GM12878 (cell line): ENCODE measurements at regions not wholly inside any gene's neighbourhood (a gene's known extent, or its start where the extent isn't known, plus 50 kb on each side); places are given as distances from the start of the nearest gene placed in this dataset.

Source experiments
- BRCA1 ChIP-seq: IDR thresholded peaks from 2 replicates; pipeline ENCODE4 v1.6.1; 2011; ENCODE audit warnings: low read depth, low read length, improper control_type of control experiment
- CHD1 ChIP-seq: IDR thresholded peaks from 2 replicates; pipeline ENCODE4 v1.6.1; 2012; ENCODE audit warnings: low read depth, low read length, improper control_type of control experiment
- CTCF ChIP-seq, 3 experiments: IDR thresholded peaks in 2 of 3; conservative IDR thresholded peaks in 1 of 3; 2 replicates each; pipeline ENCODE4 v1.5.1; 2011; ENCODE audit warnings: low read depth in 3 of 3, low read length in 3 of 3, mild to moderate bottlenecking in 3 of 3, control low read depth in 2 of 3, moderate library complexity in 2 of 3, inconsistent platforms in 1 of 3, mixed read lengths in 1 of 3; ENCODE audit not compliant: control insufficient read depth in 2 of 3, insufficient read depth in 1 of 3; ENCODE audit errors: extremely low read depth in 1 of 3
- EP300 ChIP-seq, 2 experiments: fragments of 150-350 bp in 1 of 2; IDR thresholded peaks; 2 replicates each; pipeline ENCODE4 v1.6.1; 2011 to 2012; ENCODE audit warnings: low read depth in 2 of 2, low read length in 2 of 2, borderline replicate concordance in 1 of 2, improper control_type of control experiment in 1 of 2, inconsistent platforms in 1 of 2; ENCODE audit not compliant: control insufficient read depth in 1 of 2
- JUND ChIP-seq: IDR thresholded peaks from 2 replicates; pipeline ENCODE4 v1.6.1; 2012; ENCODE audit warnings: low read depth, mild to moderate bottlenecking, low read length, improper control_type of control experiment, moderate library complexity
- MTA3 ChIP-seq: IDR thresholded peaks from 2 replicates; pipeline ENCODE4 v1.6.1; 2012; ENCODE audit warnings: low read length, inconsistent platforms, borderline replicate concordance

- TF ChIP-seq CTCF (IDR thresholded peaks at IDR 0.05 in 2 of 3, conservative IDR thresholded peaks at IDR 0.05 in 1 of 3; ENCODE audit: control insufficient read depth in 2 of 3, extremely low read depth in 1 of 3, insufficient read depth in 1 of 3, low read depth in 3 of 3, low read length in 3 of 3), result no peak
- no peak for TF ChIP-seq BRCA1
- TF ChIP-seq MTA3, result no peak
- no peak for TF ChIP-seq EP300 (IDR thresholded peaks at IDR 0.05; ENCODE audit: borderline replicate concordance in 1 of 2, control insufficient read depth in 1 of 2, low read depth in 2 of 2, low read length in 2 of 2)
- no peak for TF ChIP-seq JUND
- TF ChIP-seq CHD1, result no peak
Measured at GRCh38 chr1:64410217-64410616, 59.7 kb upstream of the CACHD1 start.
